ENCODE measurements at regions not wholly inside any gene's neighbourhood (a gene's known extent, or its start where the extent isn't known, plus 50 kb on each side); places are given as distances from the start of the nearest gene placed in this dataset.

DNA sequence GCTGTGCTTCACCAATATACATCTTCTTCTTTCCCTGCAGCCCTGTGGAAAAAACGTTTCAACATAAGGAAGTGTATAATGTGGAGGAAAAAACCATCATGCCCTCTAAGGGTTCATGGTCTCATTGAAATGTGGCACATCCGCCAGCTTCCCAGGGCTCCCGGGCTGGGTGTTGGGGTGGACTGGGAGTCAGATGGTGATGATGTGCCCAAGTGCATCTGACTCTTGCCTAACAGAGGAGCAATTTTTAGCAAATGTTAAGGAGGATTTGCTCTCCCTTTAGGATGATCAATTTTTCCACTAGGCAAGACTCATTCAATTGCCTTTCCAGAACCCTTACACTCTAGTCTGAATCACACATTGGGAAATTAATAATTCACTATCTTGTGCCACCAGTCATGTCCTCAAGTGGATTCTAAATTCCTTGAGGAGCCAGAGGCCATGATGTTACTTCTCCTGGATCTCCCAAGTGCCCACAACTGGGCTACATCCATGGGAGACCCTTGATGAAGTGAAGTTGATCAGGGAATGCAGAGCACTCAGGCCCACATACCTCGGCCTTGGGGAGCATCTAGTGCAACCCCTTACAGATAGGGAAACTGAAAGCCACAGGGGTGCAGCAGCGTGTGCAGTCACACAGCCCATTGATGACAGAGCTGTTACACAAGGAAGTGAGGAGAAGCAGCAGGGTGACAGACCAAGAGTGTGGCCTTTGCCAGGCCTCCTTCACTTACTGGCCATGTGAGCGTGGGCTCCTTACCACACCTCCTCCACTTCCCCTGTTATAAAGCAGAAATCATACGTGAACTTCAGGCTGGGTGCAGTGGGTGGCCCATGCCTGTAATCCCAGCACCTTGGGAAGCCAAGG lies 100.0 kb upstream of the SLC44A3 start:
- TF ChIP-seq EZH2 (IDR thresholded peaks at IDR 0.05; ENCODE audit: low read depth) = no peak
- TF ChIP-seq, protein P1, sequence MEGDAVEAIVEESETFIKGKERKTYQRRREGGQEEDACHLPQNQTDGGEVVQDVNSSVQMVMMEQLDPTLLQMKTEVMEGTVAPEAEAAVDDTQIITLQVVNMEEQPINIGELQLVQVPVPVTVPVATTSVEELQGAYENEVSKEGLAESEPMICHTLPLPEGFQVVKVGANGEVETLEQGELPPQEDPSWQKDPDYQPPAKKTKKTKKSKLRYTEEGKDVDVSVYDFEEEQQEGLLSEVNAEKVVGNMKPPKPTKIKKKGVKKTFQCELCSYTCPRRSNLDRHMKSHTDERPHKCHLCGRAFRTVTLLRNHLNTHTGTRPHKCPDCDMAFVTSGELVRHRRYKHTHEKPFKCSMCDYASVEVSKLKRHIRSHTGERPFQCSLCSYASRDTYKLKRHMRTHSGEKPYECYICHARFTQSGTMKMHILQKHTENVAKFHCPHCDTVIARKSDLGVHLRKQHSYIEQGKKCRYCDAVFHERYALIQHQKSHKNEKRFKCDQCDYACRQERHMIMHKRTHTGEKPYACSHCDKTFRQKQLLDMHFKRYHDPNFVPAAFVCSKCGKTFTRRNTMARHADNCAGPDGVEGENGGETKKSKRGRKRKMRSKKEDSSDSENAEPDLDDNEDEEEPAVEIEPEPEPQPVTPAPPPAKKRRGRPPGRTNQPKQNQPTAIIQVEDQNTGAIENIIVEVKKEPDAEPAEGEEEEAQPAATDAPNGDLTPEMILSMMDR (conservative IDR thresholded peaks at IDR 0.05) = no peak
- no peaks in the 10 kb centered on the region; the same call in 1 of the 2 replicates for H3K9me3 ChIP-seq (ENCODE audit: insufficient read depth, low read depth)
- H3K36me3 ChIP-seq (ENCODE audit: low read depth) = peaks cover 5% of the 10 kb centered on the region; the same call in 1 of the 2 replicates
- no peak overlapping the region for H3K4me3 ChIP-seq
- no peak for DNase-seq
- H3K9me2 ChIP-seq (ENCODE audit: insufficient read depth) = no peaks in the 10 kb centered on the region
- no peak overlapping the region for H2AFZ ChIP-seq
- no peaks in the 10 kb centered on the region for H3K79me2 ChIP-seq (ENCODE audit: low read depth)
- ChIA-PET POLR2A (ENCODE audit: unreplicated experiment) (no interaction called here), CTCF (no interaction called here)
- BruUV-seq (replicated peaks) = no TSS peak
- H3K27me3 ChIP-seq (ENCODE audit: insufficient read depth, low read depth) = no peaks in the 10 kb centered on the region
- H3K27ac ChIP-seq = no peak overlapping the region
- H3K4me1 ChIP-seq (replicated peaks; ENCODE audit: insufficient read depth) = peaks cover 2% of the 10 kb centered on the region
- no peaks in the 10 kb centered on the region for H3F3A ChIP-seq (ENCODE audit: insufficient read depth, low read depth)
- intact Hi-C loops (cut with micrococcal nuclease; ENCODE audit: unreplicated experiment) = no loop called here
- no peak overlapping the region for H3K4me2 ChIP-seq
- H4K20me1 ChIP-seq (ENCODE audit: insufficient read depth) = no peaks in the 10 kb centered on the region

GRCh38 chr1:94716965-94717364 lies 103.2 kb upstream of the SLC44A3 start:
- POLR2A ChIA-PET (ENCODE audit: unreplicated experiment) = no interaction called here
- BruUV-seq (replicated peaks) = no TSS peak
- Histone ChIP-seq H3K4me1 (replicated peaks; ENCODE audit: insufficient read depth) (peaks cover 23% of the 10 kb centered on the region), H3K27me3 (ENCODE audit: insufficient read depth, low read depth) (no peaks in the 10 kb centered on the region), H3K4me2 (no peak overlapping the region), H3K9me3 (ENCODE audit: insufficient read depth, low read depth) (peaks cover 8% of the 10 kb centered on the region), H3K27ac (no peak overlapping the region), H3K4me3 (no peak overlapping the region), H2AFZ (no peak overlapping the region), H3K36me3 (ENCODE audit: low read depth) (peaks cover 5% of the 10 kb centered on the region; the same call in 1 of the 2 replicates), H4K20me1 (ENCODE audit: insufficient read depth) (no peaks in the 10 kb centered on the region), H3F3A (ENCODE audit: insufficient read depth, low read depth) (peaks cover 7% of the 10 kb centered on the region; the same call in 1 of the 2 replicates), H3K9me2 (ENCODE audit: insufficient read depth) (no peaks in the 10 kb centered on the region), H3K79me2 (ENCODE audit: low read depth) (no peaks in the 10 kb centered on the region)
- no peak for TF ChIP-seq EZH2 (IDR thresholded peaks at IDR 0.05; ENCODE audit: low read depth)
- TF ChIP-seq, protein P1 (conservative IDR thresholded peaks at IDR 0.05) = no peak
- intact Hi-C loops (cut with micrococcal nuclease; ENCODE audit: unreplicated experiment) = no loop called here
- CTCF ChIA-PET = no interaction called here
- DNase-seq = no peak

- ChIA-PET CTCF (interaction anchor here (0.6 kb wide), 1 partner anchor 179 kb away, joined by 3 read pairs; no protein-coding TSS in a partner anchor), POLR2A (ENCODE audit: unreplicated experiment) (interaction anchor here (0.6 kb wide), 4 partner anchors 17 to 174 kb away, joined by 3 to 6 read pairs (median 4); partner anchors contain the start of gene F3)
- no peaks in the 10 kb centered on the region for H3K9me2 ChIP-seq (ENCODE audit: insufficient read depth)
- H3F3A ChIP-seq (ENCODE audit: insufficient read depth, low read depth) = peaks cover 7% of the 10 kb centered on the region; the same call in 1 of the 2 replicates
- no peak overlapping the region for H3K27ac ChIP-seq
- H3K79me2 ChIP-seq (ENCODE audit: low read depth) = no peaks in the 10 kb centered on the region
- no peaks in the 10 kb centered on the region for H4K20me1 ChIP-seq (ENCODE audit: insufficient read depth)
- no peak overlapping the region for H3K4me3 ChIP-seq
- H2AFZ ChIP-seq = no peak overlapping the region
- H3K4me1 ChIP-seq (replicated peaks; ENCODE audit: insufficient read depth) = peaks cover 23% of the 10 kb centered on the region
- H3K4me2 ChIP-seq = no peak overlapping the region
- peaks cover 8% of the 10 kb centered on the region for H3K9me3 ChIP-seq (ENCODE audit: insufficient read depth, low read depth)
- DNase-seq = no peak
- BruUV-seq (replicated peaks) = no TSS peak
- intact Hi-C loops (cut with micrococcal nuclease; ENCODE audit: unreplicated experiment) = no loop called here
- H3K27me3 ChIP-seq (ENCODE audit: insufficient read depth, low read depth) = no peaks in the 10 kb centered on the region
- TF ChIP-seq, protein P1 (conservative IDR thresholded peaks at IDR 0.05) = no peak
- TF ChIP-seq EZH2 (IDR thresholded peaks at IDR 0.05; ENCODE audit: low read depth) = no peak
- H3K36me3 ChIP-seq (ENCODE audit: low read depth) = peaks cover 5% of the 10 kb centered on the region; the same call in 1 of the 2 replicates
These were observed 104.8 kb upstream of the SLC44A3 start for GRCh38 chr1:94715321-94715720.

Measured in PC-9 (cell line).